Fibroblast of the aortic adventitia (primary cell): ENCODE measurements at regions not wholly inside any gene's neighbourhood (a gene's known extent, or its start where the extent isn't known, plus 50 kb on each side); places are given as distances from the start of the nearest gene placed in this dataset.
"Not testable (repeated sequence)": the region's sequence is repeated elsewhere in the genome, so short reads cannot be mapped to it uniquely, and the experiment has no call there.

ENCODE experiments used
- DNase-seq: peaks from one replicate; pipeline ENCODE4 v3.0.0-alpha.2; 2010; ENCODE audit warnings: low read depth
- H3K4me3 ChIP-seq: 2 replicates; pipeline ENCODE4 v1.5.1; 2011; ENCODE audit warnings: low read depth, mild to moderate bottlenecking, control low read depth, low read length, moderate library complexity
- TF ChIP-seq, protein P1 (sequence below): IDR thresholded peaks from 2 replicates; pipeline ENCODE4 v1.5.1; 2011; ENCODE audit warnings: mild to moderate bottlenecking, low read length, control low read depth, inconsistent platforms; ENCODE audit not compliant: insufficient read depth

DNA sequence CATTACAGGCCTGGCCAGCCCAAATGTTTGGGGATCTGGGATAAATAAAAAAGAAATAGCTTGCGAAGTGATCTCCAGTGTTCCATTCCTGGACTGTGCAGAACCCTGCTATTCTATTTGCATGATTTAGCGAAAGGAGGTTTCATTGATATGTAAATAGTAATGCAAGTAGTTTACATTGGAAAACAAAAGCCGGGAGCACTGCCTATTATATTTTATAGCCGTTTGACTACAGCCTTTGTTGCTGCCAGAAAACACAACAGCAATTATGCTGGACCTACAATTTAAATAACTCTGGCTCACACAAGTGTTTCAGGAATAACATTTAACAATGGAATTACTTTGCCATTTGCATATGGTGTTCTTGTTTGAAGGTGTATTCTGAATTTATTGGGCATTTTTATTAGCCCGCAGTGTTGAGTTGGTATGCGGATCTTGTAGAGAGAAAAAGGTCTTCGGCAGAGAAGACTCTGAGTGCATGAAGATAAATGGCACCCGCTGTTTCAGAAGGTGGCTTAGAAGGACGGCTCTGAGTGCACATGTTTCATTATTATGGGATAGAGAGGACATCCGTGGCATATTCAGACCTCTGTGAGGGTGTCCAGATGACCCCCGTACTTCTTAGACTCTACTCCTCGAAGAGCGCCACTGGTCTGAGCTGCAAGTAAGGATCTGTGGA, 315.0 kb downstream of the BRD1 start:
- TF ChIP-seq, protein P1, sequence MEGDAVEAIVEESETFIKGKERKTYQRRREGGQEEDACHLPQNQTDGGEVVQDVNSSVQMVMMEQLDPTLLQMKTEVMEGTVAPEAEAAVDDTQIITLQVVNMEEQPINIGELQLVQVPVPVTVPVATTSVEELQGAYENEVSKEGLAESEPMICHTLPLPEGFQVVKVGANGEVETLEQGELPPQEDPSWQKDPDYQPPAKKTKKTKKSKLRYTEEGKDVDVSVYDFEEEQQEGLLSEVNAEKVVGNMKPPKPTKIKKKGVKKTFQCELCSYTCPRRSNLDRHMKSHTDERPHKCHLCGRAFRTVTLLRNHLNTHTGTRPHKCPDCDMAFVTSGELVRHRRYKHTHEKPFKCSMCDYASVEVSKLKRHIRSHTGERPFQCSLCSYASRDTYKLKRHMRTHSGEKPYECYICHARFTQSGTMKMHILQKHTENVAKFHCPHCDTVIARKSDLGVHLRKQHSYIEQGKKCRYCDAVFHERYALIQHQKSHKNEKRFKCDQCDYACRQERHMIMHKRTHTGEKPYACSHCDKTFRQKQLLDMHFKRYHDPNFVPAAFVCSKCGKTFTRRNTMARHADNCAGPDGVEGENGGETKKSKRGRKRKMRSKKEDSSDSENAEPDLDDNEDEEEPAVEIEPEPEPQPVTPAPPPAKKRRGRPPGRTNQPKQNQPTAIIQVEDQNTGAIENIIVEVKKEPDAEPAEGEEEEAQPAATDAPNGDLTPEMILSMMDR, result no peak
- no peak for DNase-seq
- no peak overlapping the region for H3K4me3 ChIP-seq

DNA sequence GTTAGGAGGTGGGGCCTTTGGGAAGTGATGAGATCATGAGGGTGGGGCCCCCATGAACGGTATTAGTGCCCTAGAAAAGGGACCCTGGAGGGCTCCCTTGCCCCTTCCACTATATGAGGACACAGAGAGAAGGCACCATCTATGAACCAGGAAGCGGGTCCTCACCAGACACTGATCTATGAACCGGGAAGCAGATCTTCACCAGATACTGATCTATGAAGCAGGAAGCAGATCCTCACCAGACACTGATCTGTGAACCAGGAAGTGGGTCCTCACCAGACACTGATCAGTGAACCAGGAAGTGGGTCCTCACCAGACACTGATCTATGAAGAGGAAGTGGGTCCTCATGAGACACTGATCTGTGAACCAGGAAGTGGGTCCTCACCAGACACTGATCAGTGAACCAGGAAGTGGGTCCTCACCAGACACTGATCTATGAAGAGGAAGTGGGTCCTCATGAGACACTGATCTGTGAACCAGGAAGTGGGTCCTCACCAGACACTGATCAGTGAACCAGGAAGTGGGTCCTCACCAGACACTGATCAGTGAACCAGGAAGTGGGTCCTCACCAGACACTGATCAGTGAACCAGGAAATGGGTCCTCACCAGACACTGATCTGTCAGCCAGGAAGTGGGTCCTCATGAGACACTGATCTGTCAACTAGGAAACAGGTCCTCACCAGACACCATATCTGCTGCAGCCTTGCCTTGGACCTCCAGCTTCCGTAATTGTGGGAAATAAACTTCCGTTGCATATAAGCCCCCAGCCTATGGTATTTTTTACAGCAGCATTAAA, 316.1 kb downstream of the BRD1 start:
- H3K4me3 ChIP-seq, DNase-seq: not testable (repeated sequence)

DNA sequence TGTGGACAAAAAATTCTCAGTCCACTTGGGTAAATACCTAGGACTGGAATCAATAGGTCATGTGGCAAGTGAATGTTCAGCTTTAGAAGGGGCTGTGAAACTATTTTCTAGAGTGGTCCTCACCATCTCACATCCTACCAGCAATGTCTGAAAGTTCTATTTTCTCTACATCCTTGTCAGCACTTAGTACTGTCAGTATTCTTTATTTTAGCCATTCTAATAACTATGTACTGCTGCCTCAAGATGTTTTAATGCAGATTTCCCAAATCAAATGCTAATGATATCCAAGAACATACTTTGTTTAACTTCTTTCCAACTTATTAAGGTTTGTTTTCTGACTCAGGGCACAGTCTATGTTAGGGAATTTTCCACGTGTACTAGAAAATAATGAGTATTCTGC, 317.0 kb downstream of the BRD1 start:
- no peak overlapping the region for H3K4me3 ChIP-seq
- TF ChIP-seq, protein P1, result no peak
- DNase-seq, result no peak

DNA sequence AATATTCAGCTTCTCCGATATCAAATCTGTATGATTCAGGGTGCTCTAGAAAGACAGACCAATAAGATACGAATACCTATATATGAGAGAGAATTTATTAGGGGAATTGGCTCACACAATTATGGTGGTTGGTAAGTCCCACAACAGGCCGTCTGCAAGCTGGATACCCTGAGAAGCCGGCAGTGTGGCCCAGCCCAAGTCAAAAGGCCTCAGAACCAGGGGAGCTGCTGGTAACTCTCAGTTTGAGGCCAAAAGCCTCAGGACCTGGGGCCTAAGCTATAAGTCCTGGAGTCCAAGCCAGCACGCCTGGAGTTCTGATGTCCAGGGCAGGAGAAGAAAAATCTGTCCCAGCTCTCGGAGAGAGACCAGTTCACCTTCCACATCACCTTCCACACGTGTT, 318.7 kb downstream of the BRD1 start:
- H3K4me3 ChIP-seq, result no peak overlapping the region
- DNase-seq, result no peak
- TF ChIP-seq, protein P1, result no peak

DNA sequence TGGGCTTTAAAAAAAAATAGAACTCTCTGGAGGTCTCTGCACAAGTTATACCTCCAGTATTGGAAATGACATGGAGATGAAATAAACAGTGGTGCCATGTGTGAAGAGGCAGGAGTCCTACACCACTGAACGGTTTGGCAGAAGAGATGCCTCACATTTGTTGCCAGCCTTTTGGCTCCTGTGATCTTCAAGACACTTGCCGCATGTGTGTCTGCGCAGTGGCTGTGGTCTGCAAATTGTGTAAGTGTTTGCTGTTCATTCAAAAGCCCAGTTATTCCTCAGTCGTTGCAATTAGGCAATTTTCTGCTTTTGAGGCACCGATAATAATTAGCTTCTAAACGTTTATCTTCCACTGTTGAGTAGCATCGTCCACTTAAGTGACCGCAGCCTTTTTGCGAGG, 319.1 kb downstream of the BRD1 start:
- TF ChIP-seq, protein P1, result no peak
- no peak for DNase-seq
- no peak overlapping the region for H3K4me3 ChIP-seq

DNA sequence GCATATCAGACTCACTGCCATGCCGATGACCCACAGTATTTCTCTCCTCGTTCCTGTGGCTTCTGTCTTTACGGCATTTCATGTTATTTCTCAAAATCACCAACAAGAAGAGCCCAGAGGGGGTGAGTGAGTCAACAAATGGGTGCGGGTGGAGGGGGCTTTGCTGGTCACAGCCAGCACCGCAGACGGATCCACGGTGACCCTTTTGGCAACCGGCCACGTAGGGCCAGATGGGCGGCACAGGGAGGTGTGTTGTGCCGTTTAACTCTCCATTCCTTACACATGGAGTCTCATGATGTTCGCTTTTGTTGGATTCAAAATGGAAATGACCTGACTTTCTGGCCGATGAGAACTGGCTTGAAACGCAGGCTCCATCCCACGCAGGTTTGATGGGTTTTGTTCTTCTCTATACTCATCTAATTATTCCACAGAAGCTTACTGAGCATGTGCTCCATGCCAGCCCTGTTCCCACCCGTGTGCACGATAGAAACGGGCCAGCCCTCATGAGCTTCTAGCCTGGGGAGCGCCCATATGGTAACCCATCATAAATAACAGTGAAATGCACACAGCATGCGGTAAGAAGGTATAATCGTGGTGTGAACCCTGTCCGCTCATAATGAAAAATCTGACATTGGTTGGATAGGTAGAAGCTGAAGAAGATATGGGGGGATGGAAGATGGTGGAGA, 319.9 kb downstream of the BRD1 start:
- DNase-seq, result no peak
- TF ChIP-seq, protein P1, result no peak
- H3K4me3 ChIP-seq, result no peak overlapping the region

DNA sequence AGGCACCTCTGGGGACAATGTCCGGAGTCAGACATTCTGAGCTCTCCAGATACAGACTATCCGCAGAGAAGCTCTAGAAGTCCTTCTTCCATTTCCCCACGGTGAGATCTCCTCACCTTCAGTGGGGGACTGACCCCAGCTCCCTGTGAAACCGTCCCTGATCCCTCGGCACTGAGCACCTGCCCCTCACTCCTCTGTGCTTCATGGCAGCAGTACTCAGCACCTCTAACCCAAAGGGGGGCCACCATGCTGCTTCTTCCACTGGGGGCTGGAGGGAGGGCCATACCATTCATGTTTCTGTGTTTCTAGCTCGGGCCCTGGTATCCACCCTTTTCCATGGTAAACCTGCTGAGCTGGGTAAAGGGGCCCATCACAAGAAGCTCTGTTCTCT, 321.7 kb downstream of the BRD1 start:
- TF ChIP-seq, protein P1, result no peak

More for the DNA sequence above, 321.7 kb downstream of the BRD1 start:
- no peak for DNase-seq
- H3K4me3 ChIP-seq, result no peak overlapping the region
